ENCODE measurements at regions not wholly inside any gene's neighbourhood (a gene's known extent, or its start where the extent isn't known, plus 50 kb on each side); places are given as distances from the start of the nearest gene placed in this dataset.
A peak's percentile ranks its signal among the peaks of the same experiment; 100 is the strongest.

DNA sequence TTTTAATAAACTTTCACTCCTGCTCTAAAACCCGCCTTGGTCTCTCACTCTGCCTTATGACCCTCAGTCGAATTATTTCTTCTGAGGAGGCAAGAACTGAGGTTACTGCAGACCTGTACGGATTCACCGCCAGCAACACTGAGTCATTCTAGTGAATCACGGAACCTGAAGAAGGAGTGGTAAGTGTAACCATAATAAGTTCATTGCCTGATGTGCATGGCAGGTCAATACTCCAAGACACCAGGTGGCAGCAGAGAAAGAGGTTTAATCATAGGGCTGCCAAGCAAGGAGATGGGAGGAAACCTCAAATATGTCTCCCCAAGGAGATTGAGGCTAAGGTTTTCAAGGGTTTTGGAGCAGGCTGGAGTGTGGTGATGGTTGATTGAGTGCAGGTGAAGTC lies 204.3 kb upstream of the IPO5 start:
- peak in 2 of 3 experiments; percentile 15 to 35; a peak in 3 of 6 replicates for TF ChIP-seq CTCF (IDR thresholded peaks at IDR 0.05 in 2 of 3, conservative IDR thresholded peaks at IDR 0.05 in 1 of 3; ENCODE audit: control insufficient read depth in 2 of 3, extremely low read depth in 1 of 3, insufficient read depth in 1 of 3, low read depth in 3 of 3, low read length in 3 of 3)
- no peak for TF ChIP-seq REST (IDR thresholded peaks at IDR 0.05; ENCODE audit: low read depth, low read length)
- TF ChIP-seq BMI1 (IDR thresholded peaks at IDR 0.05; ENCODE audit: borderline replicate concordance) = no peak
- no peak for TF ChIP-seq CBX5 (IDR thresholded peaks at IDR 0.05; ENCODE audit: low read depth)
- TF ChIP-seq, protein P1, sequence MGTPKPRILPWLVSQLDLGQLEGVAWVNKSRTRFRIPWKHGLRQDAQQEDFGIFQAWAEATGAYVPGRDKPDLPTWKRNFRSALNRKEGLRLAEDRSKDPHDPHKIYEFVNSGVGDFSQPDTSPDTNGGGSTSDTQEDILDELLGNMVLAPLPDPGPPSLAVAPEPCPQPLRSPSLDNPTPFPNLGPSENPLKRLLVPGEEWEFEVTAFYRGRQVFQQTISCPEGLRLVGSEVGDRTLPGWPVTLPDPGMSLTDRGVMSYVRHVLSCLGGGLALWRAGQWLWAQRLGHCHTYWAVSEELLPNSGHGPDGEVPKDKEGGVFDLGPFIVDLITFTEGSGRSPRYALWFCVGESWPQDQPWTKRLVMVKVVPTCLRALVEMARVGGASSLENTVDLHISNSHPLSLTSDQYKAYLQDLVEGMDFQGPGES (IDR thresholded peaks at IDR 0.05) = no peak
- no peak for TF ChIP-seq TAF1 (IDR thresholded peaks at IDR 0.05; ENCODE audit: borderline replicate concordance, low read depth, low read length)
- no peak for TF ChIP-seq POLR2AphosphoS5 (IDR thresholded peaks at IDR 0.05; ENCODE audit: low read length)
- no peak for TF ChIP-seq RFX5 (IDR thresholded peaks at IDR 0.05; ENCODE audit: low read depth, low read length)
- TF ChIP-seq CHD2 (IDR thresholded peaks at IDR 0.05; ENCODE audit: borderline replicate concordance, low read depth, low read length) = no peak
- TF ChIP-seq KDM1A (IDR thresholded peaks at IDR 0.05; ENCODE audit: borderline replicate concordance) = no peak
- TF ChIP-seq, protein P2, sequence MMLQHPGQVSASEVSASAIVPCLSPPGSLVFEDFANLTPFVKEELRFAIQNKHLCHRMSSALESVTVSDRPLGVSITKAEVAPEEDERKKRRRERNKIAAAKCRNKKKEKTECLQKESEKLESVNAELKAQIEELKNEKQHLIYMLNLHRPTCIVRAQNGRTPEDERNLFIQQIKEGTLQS (IDR thresholded peaks at IDR 0.05; ENCODE audit: borderline replicate concordance, extremely low read depth, low read depth, low read length) = no peak
- TF ChIP-seq PKNOX1 (IDR thresholded peaks at IDR 0.05) = no peak

Measured in GM12878 (cell line).